GM23338 (cell line): ENCODE measurements at regions not wholly inside any gene's neighbourhood (a gene's known extent, or its start where the extent isn't known, plus 50 kb on each side); places are given as distances from the start of the nearest gene placed in this dataset.

Source experiments
- ATAC-seq: fragments of 200-7000 bp; cut with Tn5 transposase; 3 replicates; pipeline ENCODE4 v1.9.1; 2020
- DNase-seq: peaks from one replicate; pipeline ENCODE4 v3.0.0-alpha.2; 2015; ENCODE audit warnings: low spot score
- H2AFZ ChIP-seq: fragments of 200-600 bp; sonication (generic); 2 replicates; pipeline ENCODE4 v1.8.0; 2016; ENCODE audit warnings: antibody characterized with exemption, mild to moderate bottlenecking, moderate library complexity
- H3F3A ChIP-seq: fragments of 200-600 bp; sonication (generic); replicated peaks from 2 replicates; pipeline ENCODE4 v1.8.0; 2017; ENCODE audit warnings: antibody characterized with exemption, mixed run types, low read depth
- H3K27ac ChIP-seq: fragments of 200-600 bp; sonication (generic); 2 replicates; pipeline ENCODE4 v1.6.1; 2016; ENCODE audit warnings: low read depth
- H3K27me3 ChIP-seq: fragments of 200-600 bp; sonication (generic); 2 replicates; pipeline ENCODE4 v1.8.0; 2016; ENCODE audit warnings: mild to moderate bottlenecking, mixed run types, moderate library complexity; ENCODE audit not compliant: insufficient read depth
- H3K36me3 ChIP-seq: fragments of 200-600 bp; sonication (generic); 2 replicates; pipeline ENCODE4 v1.8.0; 2016; ENCODE audit warnings: mild to moderate bottlenecking; ENCODE audit not compliant: insufficient read depth
- H3K4me1 ChIP-seq: fragments of 200-600 bp; sonication (generic); 2 replicates; pipeline ENCODE4 v1.8.0; 2016; ENCODE audit warnings: mild to moderate bottlenecking, moderate library complexity; ENCODE audit not compliant: insufficient read depth
- H3K4me2 ChIP-seq: fragments of 200-600 bp; sonication (generic); 2 replicates; pipeline ENCODE4 v1.7.1; 2017; ENCODE audit warnings: mixed run types
- H3K4me3 ChIP-seq: fragments of 200-600 bp; sonication (generic); 2 replicates; pipeline ENCODE4 v1.6.1; 2016; ENCODE audit warnings: mixed run types
- H3K79me2 ChIP-seq: fragments of 200-600 bp; sonication (generic); replicated peaks from 2 replicates; pipeline ENCODE4 v1.8.0; 2017; ENCODE audit warnings: mild to moderate bottlenecking; ENCODE audit not compliant: insufficient read depth
- H3K9me2 ChIP-seq: fragments of 200-600 bp; sonication (generic); 2 replicates; pipeline ENCODE4 v1.8.0; 2017; ENCODE audit not compliant: insufficient read depth
- H4K20me1 ChIP-seq: fragments of 200-600 bp; sonication (generic); replicated peaks from 2 replicates; pipeline ENCODE4 v1.8.0; 2017; ENCODE audit warnings: mild to moderate bottlenecking; ENCODE audit not compliant: insufficient read depth
- H3K27ac Mint-ChIP-seq: 2 replicates; pipeline ENCODE4 v1.8.0; 2020; ENCODE audit warnings: inconsistent platforms, mild to moderate bottlenecking, moderate library complexity, mixed read lengths
- H3K27me3 Mint-ChIP-seq: 3 replicates; pipeline ENCODE4 v1.8.0; 2022; ENCODE audit warnings: low read depth, mild to moderate bottlenecking, moderate library complexity, mixed read lengths, inconsistent platforms; ENCODE audit not compliant: insufficient read depth, poor library complexity
- H3K36me3 Mint-ChIP-seq: 3 replicates; pipeline ENCODE4 v1.8.0; 2021; ENCODE audit warnings: low read depth, mild to moderate bottlenecking, inconsistent platforms, moderate library complexity, mixed read lengths
- H3K4me1 Mint-ChIP-seq: 3 replicates; pipeline ENCODE4 v1.8.0; 2020; ENCODE audit warnings: mild to moderate bottlenecking, inconsistent platforms, mixed read lengths
- H3K4me3 Mint-ChIP-seq: 3 replicates; pipeline ENCODE4 v1.8.0; 2021; ENCODE audit warnings: moderate library complexity, mild to moderate bottlenecking, inconsistent platforms, mixed read lengths
- H3K9me3 Mint-ChIP-seq: 3 replicates; pipeline ENCODE4 v1.8.0; 2020; ENCODE audit warnings: moderate library complexity, mild to moderate bottlenecking, inconsistent platforms, mixed read lengths
- CREB1 ChIP-seq: fragments of 250-450 bp; sonication (Bioruptor Pico); IDR thresholded peaks from 2 replicates; pipeline ENCODE4 v1.5.0; 2020; ENCODE audit warnings: low read depth, mild to moderate bottlenecking, moderate library complexity
- CTCF ChIP-seq, 2 experiments: fragments of 200-600 bp in 1 of 2; sonication (generic) in 1 of 2; conservative IDR thresholded peaks; 2 replicates each; pipeline versions ENCODE4 v1.5.1 to v1.6.1; 2016 to 2017; ENCODE audit warnings: antibody characterized with exemption in 2 of 2, low read depth in 2 of 2, mild to moderate bottlenecking in 2 of 2, moderate library complexity in 1 of 2
- ETS1 ChIP-seq: IDR thresholded peaks from 2 replicates; pipeline ENCODE4 v1.6.1; 2016; ENCODE audit warnings: antibody characterized with exemption
- EZH2 ChIP-seq: fragments of 200-600 bp; sonication (generic); IDR thresholded peaks from one replicate; pipeline ENCODE4 v1.8.0; 2017; ENCODE audit warnings: antibody characterized with exemption, mild to moderate bottlenecking, low read depth; ENCODE audit not compliant: unreplicated experiment
- EZH2phosphoT487 ChIP-seq: fragments of 200-600 bp; sonication (generic); IDR thresholded peaks from one replicate; pipeline ENCODE4 v1.8.1; 2018; ENCODE audit warnings: antibody characterized with exemption; ENCODE audit not compliant: unreplicated experiment
- JUNB ChIP-seq: IDR thresholded peaks from one replicate; pipeline ENCODE4 v1.6.1; 2016; ENCODE audit warnings: antibody characterized with exemption; ENCODE audit not compliant: unreplicated experiment
- NANOG ChIP-seq: IDR thresholded peaks from 2 replicates; pipeline ENCODE4 v1.6.1; 2016; ENCODE audit warnings: antibody characterized with exemption, borderline replicate concordance
- POLR2AphosphoS5 ChIP-seq: IDR thresholded peaks from 2 replicates; pipeline ENCODE4 v1.6.1; 2016; ENCODE audit warnings: antibody characterized with exemption, low read depth
- REST ChIP-seq: IDR thresholded peaks from one replicate; pipeline ENCODE4 v1.6.1; 2018; ENCODE audit warnings: antibody characterized with exemption; ENCODE audit not compliant: unreplicated experiment
- STAT1 ChIP-seq: IDR thresholded peaks from one replicate; pipeline ENCODE4 v1.6.1; 2016; ENCODE audit warnings: antibody characterized with exemption; ENCODE audit not compliant: unreplicated experiment
- ZNF114 ChIP-seq: fragments of 250-450 bp; sonication (Bioruptor Pico); IDR thresholded peaks from 2 replicates; pipeline ENCODE4 v1.5.0; 2020; ENCODE audit warnings: mild to moderate bottlenecking, moderate library complexity
- ZNF331 ChIP-seq: fragments of 250-450 bp; sonication (Bioruptor Pico); IDR thresholded peaks from 2 replicates; pipeline ENCODE4 v1.5.0; 2020; ENCODE audit warnings: low read depth, mild to moderate bottlenecking, moderate library complexity
- ZNF462 ChIP-seq: fragments of 250-450 bp; sonication (Bioruptor Pico); IDR thresholded peaks from 2 replicates; pipeline ENCODE4 v1.5.0; 2020; ENCODE audit warnings: mild to moderate bottlenecking, moderate library complexity

- Histone ChIP-seq H4K20me1 (no peaks in the 10 kb centered on the region), H3K4me2 (no peak overlapping the region), H3K36me3 (no peaks in the 10 kb centered on the region), H3K27ac (no peak overlapping the region), H3K4me1 (0 out of 2 replicates have a peak, but pooled peaks cover 8% of the 10 kb centered on the region), H3K9me2 (peaks cover 13% of the 10 kb centered on the region; the same call in 1 of the 2 replicates), H2AFZ (no peak overlapping the region), H3K79me2 (no peaks in the 10 kb centered on the region), H3K27me3 (no peaks in the 10 kb centered on the region), H3F3A (no peaks in the 10 kb centered on the region), H3K4me3 (no peak overlapping the region)
- Mint-ChIP-seq H3K4me3 (no peak overlapping the region), H3K27ac (no peak overlapping the region), H3K4me1 (peaks cover 8% of the 10 kb centered on the region; the same call in 2 of the 3 replicates), H3K27me3 (peaks cover 5% of the 10 kb centered on the region), H3K9me3 (peaks cover 26% of the 10 kb centered on the region), H3K36me3 (peaks cover 29% of the 10 kb centered on the region)
- DNase-seq (no peak), ATAC-seq (no peak)
- TF ChIP-seq ZNF462 (CRISPR knock-in tag) (no peak), ZNF114 (CRISPR knock-in tag) (no peak), REST (no peak), POLR2AphosphoS5 (no peak), ZNF331 (no peak), EZH2phosphoT487 (no peak), NANOG (no peak), ETS1 (no peak), JUNB (no peak), CREB1 (CRISPR knock-in tag) (no peak), EZH2 (no peak), CTCF (conservative IDR thresholded peaks at IDR 0.05; ENCODE audit: low read depth in 2 of 2) (no peak), STAT1 (no peak)
Measured at GRCh38 chr6:141491684-141492083, 641.0 kb upstream of the GJE1 start.
